ENCODE measurements at regions not wholly inside any gene's neighbourhood (a gene's known extent, or its start where the extent isn't known, plus 50 kb on each side); places are given as distances from the start of the nearest gene placed in this dataset.
A peak's percentile ranks its signal among the peaks of the same experiment; 100 is the strongest.

- intact Hi-C loops (cut with DNase I): no loop called here
- Histone ChIP-seq H3K9me3 (no peaks in the 10 kb centered on the region), H3K4me3 (no peak overlapping the region), H3K4me1 (no peaks in the 10 kb centered on the region), H3K36me3 (no peaks in the 10 kb centered on the region), H3K27ac (no peak overlapping the region), H3K27me3 (no peaks in the 10 kb centered on the region)
- peak; percentile 47 for DNase-seq
- no peak for TF ChIP-seq CTCF (IDR thresholded peaks at IDR 0.05)
- no peak for ATAC-seq
Measured at GRCh38 chr1:4108758-4109627, 208.9 kb upstream of the C1orf174 start.

DNA sequence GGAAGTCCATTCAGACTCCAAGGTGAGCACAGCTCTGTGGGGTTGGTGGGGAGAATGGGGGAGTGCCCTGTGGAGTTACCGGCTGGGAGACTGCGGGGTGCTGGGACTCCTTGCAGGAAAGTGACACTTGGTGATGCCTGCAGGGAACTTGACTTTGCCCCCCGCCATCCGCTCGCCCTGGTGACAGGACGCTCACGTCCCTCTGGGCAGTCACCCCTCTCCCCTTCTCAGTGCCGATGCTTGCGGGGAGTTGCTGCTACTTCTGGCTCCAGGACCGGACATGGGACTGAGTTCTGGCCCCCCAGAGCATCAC, 209.5 kb upstream of the C1orf174 start:
- TF ChIP-seq CTCF (IDR thresholded peaks at IDR 0.05): no peak
- H3K4me1 ChIP-seq: no peaks in the 10 kb centered on the region

DNA sequence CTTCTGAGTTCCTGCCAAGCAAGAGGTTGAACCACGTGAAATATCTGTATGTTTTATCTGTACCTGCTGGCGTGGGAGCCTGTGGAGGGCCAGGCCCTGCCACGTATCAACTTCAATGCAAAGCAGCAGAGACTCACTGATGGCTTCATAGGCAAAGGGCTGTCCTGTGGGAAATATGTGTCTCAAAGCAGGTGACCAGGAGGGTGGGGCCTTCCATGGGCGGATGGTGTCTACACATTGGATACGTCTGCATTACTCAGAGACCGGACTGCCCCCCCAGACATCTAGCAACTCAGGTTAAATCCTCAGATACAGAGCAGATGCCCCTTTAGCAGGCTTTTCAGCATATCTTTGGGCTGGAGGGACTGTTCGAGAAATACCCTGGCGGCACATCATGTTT, 210.8 kb upstream of the C1orf174 start:
- Histone ChIP-seq H3K36me3 (no peaks in the 10 kb centered on the region), H3K4me3 (no peak overlapping the region), H3K9me3 (no peaks in the 10 kb centered on the region), H3K27me3 (no peaks in the 10 kb centered on the region), H3K4me1 (no peaks in the 10 kb centered on the region), H3K27ac (no peak overlapping the region)
- intact Hi-C loops (cut with DNase I): no loop called here
- DNase-seq (peak; percentile 35), ATAC-seq (no peak)
- no peak for TF ChIP-seq CTCF (IDR thresholded peaks at IDR 0.05)

More for the DNA sequence above, 209.5 kb upstream of the C1orf174 start:
- Histone ChIP-seq H3K9me3 (no peaks in the 10 kb centered on the region), H3K27me3 (no peaks in the 10 kb centered on the region), H3K4me3 (no peak overlapping the region), H3K27ac (no peak overlapping the region), H3K36me3 (no peaks in the 10 kb centered on the region)
- intact Hi-C loops (cut with DNase I): no loop called here
- ATAC-seq (no peak), DNase-seq (peak; percentile 58)

DNA sequence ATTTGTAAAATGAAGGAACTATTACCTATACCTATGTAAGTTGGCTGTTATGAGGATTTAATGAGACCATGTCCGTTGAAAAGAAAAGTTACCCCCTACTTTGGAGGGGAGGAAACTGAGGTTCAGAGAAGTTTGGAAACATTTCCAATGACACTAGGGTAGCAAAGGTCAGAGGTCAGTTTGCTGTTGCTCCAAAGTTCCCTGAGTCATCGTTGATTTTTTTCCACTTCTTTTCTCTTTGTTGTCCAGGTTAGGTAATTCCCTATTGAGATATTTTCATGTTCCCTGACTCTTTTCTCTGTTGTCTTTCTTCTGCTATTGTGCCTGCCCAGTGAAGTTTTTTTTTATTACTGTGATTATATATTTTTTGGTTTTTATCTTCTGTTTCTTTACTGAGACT, 213.8 kb upstream of the C1orf174 start:
- intact Hi-C loops (cut with DNase I): no loop called here
- Histone ChIP-seq H3K4me1 (no peaks in the 10 kb centered on the region), H3K27me3 (peaks cover 6% of the 10 kb centered on the region), H3K9me3 (no peaks in the 10 kb centered on the region), H3K36me3 (no peaks in the 10 kb centered on the region), H3K4me3 (no peak overlapping the region), H3K27ac (no peak overlapping the region)
- no peak for TF ChIP-seq CTCF (IDR thresholded peaks at IDR 0.05)
- ATAC-seq: no peak
- no peak for DNase-seq

- Histone ChIP-seq H3K4me3 (no peak overlapping the region), H3K4me1 (no peaks in the 10 kb centered on the region), H3K36me3 (no peaks in the 10 kb centered on the region), H3K9me3 (no peaks in the 10 kb centered on the region), H3K27me3 (peaks cover 6% of the 10 kb centered on the region), H3K27ac (no peak overlapping the region)
- ATAC-seq (no peak), DNase-seq (peak; percentile 10)
- intact Hi-C loops (cut with DNase I): no loop called here
- TF ChIP-seq CTCF (IDR thresholded peaks at IDR 0.05): no peak
Measured at GRCh38 chr1:4115191-4115900, 215.3 kb upstream of the C1orf174 start.
